GM19452 (cell line): ENCODE measurements at regions not wholly inside any gene's neighbourhood (a gene's known extent, or its start where the extent isn't known, plus 50 kb on each side); places are given as distances from the start of the nearest gene placed in this dataset.
"Not testable (repeated sequence)": the region's sequence is repeated elsewhere in the genome, so short reads cannot be mapped to it uniquely, and the experiment has no call there.

Experiments used
- ATAC-seq: cut with Tn5 transposase; IDR thresholded peaks from one replicate; pipeline ENCODE4 v1.9.1; 2021; ENCODE audit not compliant: unreplicated experiment

GRCh38 chr2:87075054-87075790 lies 53.6 kb upstream of the PLGLB1 start:
- peak; percentile 1 for ATAC-seq

- peak; percentile 33 for ATAC-seq
Measured at GRCh38 chr2:87075791-87076252, 54.2 kb upstream of the PLGLB1 start.

- ATAC-seq, result peak; percentile 90
Measured at GRCh38 chr2:87076253-87077123, 54.8 kb upstream of the PLGLB1 start.

- not testable (repeated sequence) for ATAC-seq
Measured at GRCh38 chr2:87077124-87077446, 55.4 kb upstream of the PLGLB1 start.

- ATAC-seq, result not testable (repeated sequence)
Measured at GRCh38 chr2:87081727-87082126, 60.1 kb upstream of the PLGLB1 start.

- not testable (repeated sequence) for ATAC-seq
Measured at GRCh38 chr2:87088079-87088478, 66.4 kb upstream of the PLGLB1 start.

GRCh38 chr2:87089401-87089800 lies 67.8 kb upstream of the PLGLB1 start:
- ATAC-seq, result not testable (repeated sequence)

- ATAC-seq, result not testable (repeated sequence)
Measured at GRCh38 chr2:87093252-87093651, 71.6 kb upstream of the PLGLB1 start.

- ATAC-seq, result not testable (repeated sequence)
Measured at GRCh38 chr2:87093937-87094529, 72.4 kb upstream of the PLGLB1 start.

- not testable (repeated sequence) for ATAC-seq
Measured at GRCh38 chr2:87095804-87096203, 74.2 kb upstream of the PLGLB1 start.

GRCh38 chr2:87128761-87129553 lies 107.3 kb upstream of the PLGLB1 start:
- not testable (repeated sequence) for ATAC-seq

- ATAC-seq, result not testable (repeated sequence)
Measured at GRCh38 chr2:87132577-87132976, 110.9 kb upstream of the PLGLB1 start.

GRCh38 chr2:87151835-87152493 lies 130.3 kb upstream of the PLGLB1 start:
- ATAC-seq, result not testable (repeated sequence)

- not testable (repeated sequence) for ATAC-seq
Measured at GRCh38 chr2:87174454-87174853, 152.8 kb upstream of the PLGLB1 start.

GRCh38 chr2:87183373-87183772 lies 161.7 kb upstream of the PLGLB1 start:
- ATAC-seq, result not testable (repeated sequence)

- ATAC-seq, result not testable (repeated sequence)
Measured at GRCh38 chr2:87184260-87184659, 162.6 kb upstream of the PLGLB1 start.

- not testable (repeated sequence) for ATAC-seq
Measured at GRCh38 chr2:87189214-87189613, 167.6 kb upstream of the PLGLB1 start.

- ATAC-seq, result peak; percentile 67
Measured at GRCh38 chr2:87193336-87193735, 171.7 kb upstream of the PLGLB1 start.

GRCh38 chr2:87194254-87194999 lies 172.8 kb upstream of the PLGLB1 start:
- not testable (repeated sequence) for ATAC-seq
